Epithelial cell of proximal tubule (primary cell): ENCODE measurements at regions not wholly inside any gene's neighbourhood (a gene's known extent, or its start where the extent isn't known, plus 50 kb on each side); places are given as distances from the start of the nearest gene placed in this dataset.

Experiments
- DNase-seq: peaks from one replicate; pipeline ENCODE4 v3.0.0-alpha.2; 2011; ENCODE audit warnings: low read depth
- H3K4me3 ChIP-seq: 2 replicates; pipeline ENCODE4 v1.5.1; 2011; ENCODE audit warnings: low read depth, mild to moderate bottlenecking, low read length
- TF ChIP-seq, protein P1 (sequence below): conservative IDR thresholded peaks from 2 replicates; pipeline ENCODE4 v1.5.1; 2012; ENCODE audit warnings: low read depth, mild to moderate bottlenecking, low read length

DNA sequence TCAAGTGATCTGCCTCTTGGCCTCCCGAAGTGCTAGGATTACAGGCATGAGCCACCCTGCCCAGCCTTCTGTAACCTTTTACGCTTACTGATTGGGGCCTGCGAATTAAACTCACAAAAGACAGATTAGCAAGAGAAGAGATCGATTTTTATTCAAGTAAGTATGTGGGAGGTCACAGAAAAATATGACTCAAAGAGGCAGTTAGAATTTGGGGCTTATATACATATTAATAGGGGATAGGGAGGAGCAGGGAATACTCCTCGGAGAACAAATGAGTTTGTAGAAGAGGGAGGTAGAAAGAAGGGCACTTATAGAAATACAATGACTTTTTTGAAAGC lies 78.9 kb downstream of the CD24 start:
- no peak overlapping the region for H3K4me3 ChIP-seq
- TF ChIP-seq, protein P1, sequence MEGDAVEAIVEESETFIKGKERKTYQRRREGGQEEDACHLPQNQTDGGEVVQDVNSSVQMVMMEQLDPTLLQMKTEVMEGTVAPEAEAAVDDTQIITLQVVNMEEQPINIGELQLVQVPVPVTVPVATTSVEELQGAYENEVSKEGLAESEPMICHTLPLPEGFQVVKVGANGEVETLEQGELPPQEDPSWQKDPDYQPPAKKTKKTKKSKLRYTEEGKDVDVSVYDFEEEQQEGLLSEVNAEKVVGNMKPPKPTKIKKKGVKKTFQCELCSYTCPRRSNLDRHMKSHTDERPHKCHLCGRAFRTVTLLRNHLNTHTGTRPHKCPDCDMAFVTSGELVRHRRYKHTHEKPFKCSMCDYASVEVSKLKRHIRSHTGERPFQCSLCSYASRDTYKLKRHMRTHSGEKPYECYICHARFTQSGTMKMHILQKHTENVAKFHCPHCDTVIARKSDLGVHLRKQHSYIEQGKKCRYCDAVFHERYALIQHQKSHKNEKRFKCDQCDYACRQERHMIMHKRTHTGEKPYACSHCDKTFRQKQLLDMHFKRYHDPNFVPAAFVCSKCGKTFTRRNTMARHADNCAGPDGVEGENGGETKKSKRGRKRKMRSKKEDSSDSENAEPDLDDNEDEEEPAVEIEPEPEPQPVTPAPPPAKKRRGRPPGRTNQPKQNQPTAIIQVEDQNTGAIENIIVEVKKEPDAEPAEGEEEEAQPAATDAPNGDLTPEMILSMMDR = no peak
- no peak for DNase-seq

DNA sequence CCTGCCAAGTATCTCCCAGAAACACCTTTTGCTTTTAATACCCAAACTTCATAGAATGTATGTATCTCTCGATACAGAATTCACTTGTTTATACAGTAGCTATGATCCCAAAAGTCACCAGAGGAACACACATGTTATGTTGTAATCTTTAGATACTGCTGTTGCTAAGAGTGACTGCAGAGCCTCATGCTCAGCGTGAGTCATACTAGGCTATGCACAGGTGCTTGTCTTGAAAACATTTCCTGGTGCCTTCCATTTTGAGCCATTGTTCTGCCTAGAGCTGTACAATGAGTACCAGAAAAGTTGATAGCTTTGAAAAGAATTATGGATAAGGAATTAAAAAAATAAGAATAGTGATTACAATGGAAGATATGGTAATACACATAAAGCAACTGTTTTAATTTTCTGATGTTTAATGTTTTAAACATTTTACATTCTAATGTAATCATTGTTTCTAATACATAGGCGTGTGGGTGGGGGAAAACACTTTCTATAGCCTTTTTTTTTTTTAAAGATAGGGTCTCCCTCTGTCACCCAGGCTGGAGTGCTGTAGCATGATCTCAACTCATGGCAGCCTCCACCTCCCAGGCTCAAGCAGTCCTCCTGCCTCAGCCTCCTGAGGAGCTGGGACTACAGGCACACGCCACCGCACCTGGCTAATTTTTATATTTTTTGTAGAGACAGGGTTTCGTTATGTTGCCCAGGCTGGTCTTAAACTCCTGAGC lies 79.4 kb downstream of the CD24 start:
- TF ChIP-seq, protein P1 = no peak
- peak; percentile 63 for DNase-seq

DNA sequence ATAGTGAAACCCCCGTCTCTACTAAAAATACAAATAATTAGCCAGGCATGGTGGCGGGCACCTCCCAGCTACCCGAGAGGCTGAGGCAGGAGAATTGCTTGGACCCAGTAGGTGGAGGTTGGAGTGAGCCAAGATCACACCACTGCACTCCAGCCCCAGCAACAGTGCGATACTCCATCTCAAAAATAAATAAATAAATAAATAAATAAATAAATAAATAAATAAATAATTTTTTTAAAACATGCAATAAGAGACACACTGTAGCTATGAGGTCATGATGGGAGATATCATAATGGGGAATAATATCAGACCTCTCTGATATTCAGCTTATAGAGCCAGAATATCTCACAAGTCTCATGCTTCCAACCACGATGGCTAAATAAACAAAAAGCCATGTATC lies 82.3 kb downstream of the CD24 start:
- H3K4me3 ChIP-seq = no peak overlapping the region
- TF ChIP-seq, protein P1 = no peak
- no peak for DNase-seq

More for the DNA sequence above, 79.4 kb downstream of the CD24 start:
- no peak overlapping the region for H3K4me3 ChIP-seq

DNA sequence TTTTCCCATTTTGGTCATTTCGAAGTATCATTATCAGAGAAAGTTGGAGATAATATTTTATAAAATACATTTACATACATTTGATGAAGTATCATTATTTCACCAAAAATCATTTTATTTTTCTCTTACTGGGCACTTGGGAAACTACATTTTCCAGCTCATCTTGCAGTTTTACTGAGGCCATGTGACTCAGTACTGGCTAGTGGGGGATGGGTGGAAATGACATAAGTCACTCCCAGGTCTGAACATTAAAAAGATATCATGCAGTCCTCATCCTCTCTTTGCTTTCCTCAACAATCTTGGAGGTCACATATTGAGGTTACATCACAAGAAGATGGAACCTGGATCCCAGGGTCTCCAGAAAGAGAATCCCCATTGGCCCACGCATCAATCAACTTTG lies 84.1 kb downstream of the CD24 start:
- TF ChIP-seq, protein P1 = no peak
- H3K4me3 ChIP-seq = no peak overlapping the region
- DNase-seq = no peak

DNA sequence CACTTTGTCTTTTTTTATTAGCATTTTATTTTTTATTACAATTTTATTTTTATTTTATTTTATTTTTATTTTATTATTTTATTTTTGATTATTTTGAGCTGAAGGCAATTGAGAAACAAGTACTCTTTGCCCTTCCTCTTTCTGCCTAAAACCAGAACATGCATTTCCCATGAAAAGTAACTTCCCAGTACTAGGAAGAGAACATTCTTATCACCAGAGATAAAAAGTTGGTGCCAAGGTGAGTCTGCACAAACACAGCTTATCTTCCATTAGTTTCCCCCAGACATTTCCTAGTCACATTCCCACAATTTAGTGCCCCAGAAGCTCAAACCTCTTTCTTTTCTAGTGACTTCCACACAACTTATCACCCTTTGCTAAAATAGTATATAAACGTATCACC lies 84.8 kb downstream of the CD24 start:
- H3K4me3 ChIP-seq = no peak overlapping the region
- TF ChIP-seq, protein P1 = no peak
- DNase-seq = no peak

DNA sequence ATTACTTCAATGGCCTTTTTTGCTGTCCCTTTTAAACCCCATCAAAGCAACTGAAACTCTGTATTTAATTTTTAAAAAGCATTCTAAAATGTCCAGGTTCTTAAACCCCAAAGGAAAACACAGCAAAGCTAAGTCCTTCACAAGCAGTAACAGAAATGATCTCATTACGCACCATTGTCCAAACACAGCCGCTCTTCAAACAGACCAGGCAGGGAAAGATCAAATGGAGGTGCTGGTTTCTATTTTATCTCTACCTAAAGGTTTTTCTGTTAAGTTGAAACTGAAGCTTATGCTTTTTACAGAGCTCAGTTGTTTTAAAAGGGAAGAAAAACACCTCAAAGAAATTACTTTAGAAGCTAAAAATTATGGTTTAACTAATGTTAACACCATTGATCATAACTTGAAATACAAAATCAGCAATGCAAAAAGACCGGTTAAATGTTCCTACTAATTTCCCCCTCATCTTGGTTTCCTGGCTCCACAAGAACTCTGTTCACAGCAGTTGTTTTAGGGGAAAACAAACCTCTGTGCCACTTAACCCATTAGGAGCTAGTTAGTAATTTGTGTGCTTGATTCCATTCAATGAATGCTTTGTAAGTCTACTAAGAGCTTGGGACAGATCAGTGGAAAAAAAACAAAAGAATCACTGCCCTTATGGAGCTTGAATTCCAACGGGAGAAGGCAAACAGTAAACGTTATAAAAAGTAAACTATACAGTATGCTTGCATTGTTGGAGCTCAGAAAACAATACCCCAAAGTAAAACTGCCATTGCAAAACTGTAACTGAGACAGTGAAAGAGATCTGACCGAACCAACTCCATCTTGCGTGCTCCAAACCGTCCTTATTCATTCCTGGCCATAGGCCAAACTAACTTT lies 87.4 kb downstream of the CD24 start:
- TF ChIP-seq, protein P1 = no peak
- no peak overlapping the region for H3K4me3 ChIP-seq
- DNase-seq = no peak
